ENCODE measurements at regions not wholly inside any gene's neighbourhood (a gene's known extent, or its start where the extent isn't known, plus 50 kb on each side); places are given as distances from the start of the nearest gene placed in this dataset.
"Not testable (repeated sequence)": the region's sequence is repeated elsewhere in the genome, so short reads cannot be mapped to it uniquely, and the experiment has no call there.

DNA sequence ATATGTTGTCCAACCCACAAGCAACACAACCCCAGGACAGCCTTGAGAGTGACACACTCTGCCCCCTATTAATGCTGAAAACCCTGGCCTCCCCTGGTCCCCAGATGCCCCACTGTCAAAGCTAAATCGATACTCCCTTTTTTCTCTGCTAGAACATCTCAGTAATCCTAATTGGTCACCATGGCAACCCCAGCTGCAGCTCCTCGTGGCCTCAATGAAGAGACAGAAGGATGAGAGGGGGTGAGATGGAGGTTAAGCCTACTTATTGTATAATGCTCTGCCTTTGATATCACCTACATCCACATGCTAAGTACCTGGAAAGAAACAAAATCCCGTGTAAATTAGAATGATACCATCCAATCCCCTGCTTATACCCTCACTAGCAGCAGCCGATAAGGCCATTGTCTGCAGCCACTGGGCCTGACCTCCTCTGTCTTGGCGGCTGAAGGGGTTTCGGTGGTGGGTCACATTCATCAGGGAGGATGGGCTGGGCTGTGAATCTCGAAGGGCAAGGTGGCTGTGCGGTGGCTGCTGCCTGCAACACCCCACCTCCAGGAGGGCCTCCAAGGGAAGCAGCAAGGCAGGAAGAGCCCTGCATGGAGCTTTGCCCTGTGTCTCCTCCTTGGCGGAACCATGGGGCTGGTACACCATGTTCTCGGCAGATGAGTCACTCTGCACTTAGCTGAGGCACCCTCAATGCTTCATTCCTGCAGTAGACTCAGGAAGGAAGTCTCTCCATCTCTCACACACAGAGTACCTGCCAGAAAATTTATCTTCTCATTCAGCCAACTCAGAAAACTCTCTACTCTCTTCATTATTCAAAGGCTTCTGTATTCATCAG lies 399.5 kb downstream of the BUD13 start:
- DNase-seq (ENCODE audit: low spot score), result no peak

DNA sequence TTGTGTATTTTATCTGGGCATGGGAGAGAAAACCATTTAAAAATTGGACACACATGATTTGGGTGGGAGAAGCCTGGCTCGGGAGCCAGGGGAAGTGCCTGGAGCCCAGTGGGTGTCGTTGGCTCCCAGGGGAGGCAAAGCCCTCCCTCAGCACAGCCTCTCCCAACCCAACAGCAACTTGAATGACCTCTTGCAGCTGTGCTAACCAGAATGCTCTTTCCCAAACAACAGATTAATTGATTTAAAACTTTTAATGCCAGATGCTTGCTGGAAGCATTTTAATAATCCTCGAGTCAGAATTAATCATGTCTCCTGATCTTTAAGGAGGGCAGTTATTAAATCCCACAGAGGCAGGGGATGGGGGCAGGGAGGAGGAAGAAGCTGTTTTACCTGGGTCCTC lies 401.6 kb downstream of the BUD13 start:
- no peak for DNase-seq (ENCODE audit: low spot score)

DNA sequence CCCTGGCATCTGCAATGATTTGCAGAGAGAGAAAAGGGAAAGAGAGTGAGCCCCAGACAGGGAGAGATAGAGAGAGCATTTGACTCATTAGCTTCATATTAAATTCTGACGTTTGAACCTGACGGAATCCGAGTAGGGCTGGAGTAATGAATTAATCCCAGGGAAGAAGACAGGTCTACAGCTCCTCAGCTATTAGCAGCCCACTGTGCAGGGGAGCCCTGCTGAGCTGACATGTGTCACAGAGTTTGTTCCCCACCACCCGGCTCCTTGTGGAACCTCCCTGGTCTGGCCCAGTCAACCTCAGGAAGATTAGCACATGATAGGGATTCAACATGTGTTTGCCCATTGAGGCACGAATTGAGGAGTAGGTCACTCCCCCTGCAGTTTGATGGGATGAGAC lies 404.0 kb downstream of the BUD13 start:
- no peak for DNase-seq (ENCODE audit: low spot score)

DNA sequence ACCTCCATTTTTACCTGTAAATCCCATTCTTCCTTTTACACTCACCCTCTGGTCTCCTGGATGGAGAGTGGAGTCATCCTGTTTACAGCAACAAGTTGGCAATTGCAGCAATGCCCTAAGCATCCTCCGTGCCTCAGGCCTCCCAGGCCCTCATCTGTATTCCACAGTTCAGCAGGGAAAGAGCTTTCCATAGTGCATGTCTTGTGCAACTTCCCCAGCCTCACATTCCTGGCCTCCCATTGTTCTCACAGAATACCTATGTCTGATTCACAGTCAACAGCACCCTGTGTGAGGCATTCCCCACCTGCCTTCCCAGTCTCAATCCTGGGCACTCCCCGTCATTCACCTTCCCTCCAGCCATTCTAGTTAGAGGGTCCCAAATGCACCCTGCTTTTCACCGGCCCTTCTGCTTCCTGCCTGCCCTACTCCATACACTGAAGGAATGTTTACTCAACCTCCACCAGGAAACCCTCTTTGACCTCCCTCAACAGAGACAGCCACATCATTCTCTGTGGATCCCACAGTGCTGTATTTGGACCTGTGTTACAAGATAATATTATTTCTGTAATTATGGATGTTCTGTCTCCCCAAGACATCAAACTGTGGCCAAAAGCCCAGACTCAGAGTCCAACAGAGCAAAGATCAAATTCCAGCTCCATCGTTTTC lies 405.7 kb downstream of the BUD13 start:
- DNase-seq (ENCODE audit: low spot score), result no peak

DNA sequence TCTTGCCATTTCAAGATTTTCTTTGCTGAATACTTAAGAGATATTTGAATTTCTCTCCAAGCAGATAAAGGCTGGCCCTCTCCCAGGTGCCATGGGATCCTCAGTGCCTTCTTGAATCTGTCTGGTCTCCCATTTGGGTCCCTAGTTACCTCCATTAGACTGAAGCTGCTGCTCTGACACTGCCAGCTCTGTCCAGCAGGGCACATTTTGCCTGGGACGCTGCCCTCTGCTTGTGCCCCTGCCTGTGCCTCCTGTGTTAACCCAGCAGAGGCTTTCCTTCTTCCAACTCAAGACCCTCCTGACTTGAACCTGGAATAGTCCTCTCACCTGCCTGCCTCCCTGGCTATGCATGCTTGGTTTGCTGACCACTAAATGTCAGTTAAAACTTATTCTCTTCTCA lies 406.3 kb downstream of the BUD13 start:
- DNase-seq (ENCODE audit: low spot score), result no peak

DNA sequence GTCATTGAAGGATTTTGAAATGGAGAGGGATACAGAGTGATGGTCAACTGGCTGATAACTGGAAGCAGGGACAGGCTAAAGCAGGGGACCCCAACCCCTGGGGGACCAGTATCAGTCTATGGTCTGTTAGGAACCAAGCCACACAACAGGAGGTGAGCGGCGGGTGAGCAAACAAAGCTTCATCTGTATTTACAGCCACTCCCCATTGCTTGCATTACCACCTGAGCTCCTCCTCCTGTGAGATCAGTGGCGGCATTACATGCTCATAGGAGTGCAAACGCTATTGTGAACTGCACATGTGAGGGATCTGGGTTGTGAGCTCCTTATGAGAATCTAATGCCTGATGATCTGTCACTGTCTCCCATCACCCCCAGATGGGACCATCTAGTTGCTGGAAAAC lies 407.9 kb downstream of the BUD13 start:
- DNase-seq (ENCODE audit: low spot score), result not testable (repeated sequence)

DNA sequence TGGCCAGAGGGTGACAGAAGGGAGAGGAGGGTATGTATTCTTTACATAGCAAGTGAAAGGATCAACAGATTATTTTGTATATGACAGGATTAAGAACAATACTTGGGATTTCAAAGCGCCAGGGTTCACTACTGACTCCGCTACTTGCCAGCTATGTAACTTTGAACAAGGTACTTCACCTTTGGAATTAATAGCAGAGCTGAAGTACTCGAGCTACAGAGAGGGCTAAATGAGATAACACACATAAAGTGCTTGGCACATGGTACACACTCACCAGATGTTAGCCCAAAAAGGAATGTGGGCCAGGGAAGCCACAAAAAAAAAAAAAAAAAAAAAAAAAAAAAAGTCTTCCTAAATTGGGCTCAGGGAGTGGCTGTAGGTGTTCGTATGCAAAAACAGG lies 408.4 kb downstream of the BUD13 start:
- DNase-seq (ENCODE audit: low spot score), result no peak

DNA sequence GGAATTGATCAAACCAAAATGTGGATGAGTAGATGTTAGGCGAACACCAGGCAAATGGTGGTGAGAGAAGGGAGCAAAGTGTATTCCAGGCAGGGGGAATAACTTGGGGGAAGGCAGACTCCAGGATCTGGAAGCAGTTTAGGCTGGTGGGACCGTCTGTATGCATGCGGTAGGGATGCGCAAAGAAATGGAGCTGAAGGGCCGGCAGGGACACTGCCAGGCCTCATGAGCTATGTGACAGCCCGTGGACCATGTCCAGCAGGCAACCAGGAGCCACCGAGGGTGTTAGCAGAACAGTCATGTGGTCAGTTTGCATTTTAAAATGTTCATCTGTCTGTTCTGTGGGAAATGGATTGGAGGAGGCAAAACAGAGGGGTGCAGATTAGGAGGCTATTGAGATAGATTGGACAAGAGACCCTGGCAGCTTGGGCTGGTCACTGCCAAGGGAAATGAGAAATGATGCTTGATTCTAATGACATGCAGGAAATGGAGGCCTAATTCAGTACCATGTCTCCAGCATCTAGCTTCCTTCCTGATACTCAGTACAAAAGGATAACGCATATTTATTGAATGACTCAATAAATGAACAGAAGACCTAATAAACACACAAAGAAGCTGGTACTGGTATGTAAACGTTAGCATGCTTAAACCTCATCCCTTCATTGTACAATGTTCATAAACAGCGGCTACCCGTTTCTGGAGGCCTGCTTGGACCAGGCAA lies 412.4 kb downstream of the BUD13 start:
- no peak for DNase-seq (ENCODE audit: low spot score)

DNA sequence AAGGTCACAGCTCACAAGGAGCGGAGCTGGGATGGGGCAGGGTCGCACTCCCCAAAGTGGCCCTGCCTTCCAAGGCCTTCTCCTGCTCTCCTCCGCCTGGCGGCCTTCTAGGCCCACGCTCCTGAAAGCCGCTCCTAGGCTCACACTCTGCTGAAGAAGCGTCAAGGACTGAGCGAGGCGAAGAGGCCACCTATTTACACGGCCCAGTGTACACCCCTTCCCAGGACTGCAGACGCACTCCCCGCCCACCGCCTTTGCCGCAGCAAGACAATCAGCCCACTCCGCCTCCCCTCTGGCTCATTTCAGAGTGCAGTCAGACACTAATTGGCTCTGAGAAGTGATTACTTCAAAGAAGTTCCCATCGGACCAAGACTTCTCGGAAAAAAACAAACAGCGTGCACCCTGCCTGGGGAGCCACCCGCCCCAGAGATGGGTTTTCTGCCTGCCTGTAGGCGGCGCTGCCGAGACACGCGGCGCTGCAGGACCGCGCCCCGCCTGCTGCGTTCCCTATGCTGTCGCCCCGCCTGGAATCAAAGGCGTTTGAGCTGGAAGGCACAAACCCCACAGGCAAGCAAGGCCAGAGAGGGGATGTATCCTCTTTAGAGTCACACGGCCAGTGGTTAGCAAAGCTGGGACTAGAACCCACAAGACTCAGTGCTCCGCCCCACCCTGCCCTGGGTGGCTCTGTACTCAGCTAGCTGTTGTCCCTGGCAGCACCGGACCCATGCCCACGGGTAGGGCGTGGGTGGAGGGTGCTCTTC lies 414.8 kb downstream of the BUD13 start:
- DNase-seq (ENCODE audit: low spot score), result no peak

DNA sequence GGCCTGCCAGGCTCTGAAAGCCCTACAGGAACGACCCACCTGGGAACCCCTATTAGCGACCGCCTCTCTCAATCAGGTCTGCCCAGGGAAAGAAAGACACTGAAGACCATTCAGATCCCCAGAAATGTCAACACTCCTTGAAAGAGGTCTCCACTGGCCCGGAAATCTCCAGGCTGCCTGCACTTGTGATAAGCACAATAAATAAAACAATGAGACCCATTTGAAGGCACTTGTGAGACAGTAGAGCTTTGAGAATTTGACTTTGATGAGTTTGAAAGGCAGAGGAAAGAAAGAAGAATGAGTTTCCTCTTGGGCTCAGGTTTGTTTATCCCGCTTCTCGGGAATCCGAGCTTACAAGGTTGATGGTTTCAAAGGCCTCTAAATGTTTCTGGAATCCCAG lies 416.3 kb downstream of the BUD13 start:
- DNase-seq (ENCODE audit: low spot score), result no peak

DNA sequence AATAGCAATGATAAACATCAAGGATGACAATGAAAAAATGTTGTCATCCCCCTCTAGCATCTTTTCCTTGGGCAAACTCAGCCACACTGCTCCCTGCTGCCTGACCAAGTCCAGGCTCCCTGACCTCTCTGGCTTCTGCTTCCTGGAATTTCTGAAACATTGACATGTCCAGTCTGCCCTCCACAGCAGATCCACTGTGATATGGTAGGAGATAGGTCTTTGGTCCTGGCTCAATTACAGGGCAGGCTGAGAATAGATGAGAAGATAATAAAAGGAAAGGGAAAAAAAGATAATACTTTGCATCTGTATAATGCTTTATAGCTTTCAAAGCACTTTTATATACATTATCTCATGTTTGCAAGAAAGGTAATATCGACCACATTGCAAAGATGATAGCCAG lies 417.7 kb downstream of the BUD13 start:
- no peak for DNase-seq (ENCODE audit: low spot score)

DNA sequence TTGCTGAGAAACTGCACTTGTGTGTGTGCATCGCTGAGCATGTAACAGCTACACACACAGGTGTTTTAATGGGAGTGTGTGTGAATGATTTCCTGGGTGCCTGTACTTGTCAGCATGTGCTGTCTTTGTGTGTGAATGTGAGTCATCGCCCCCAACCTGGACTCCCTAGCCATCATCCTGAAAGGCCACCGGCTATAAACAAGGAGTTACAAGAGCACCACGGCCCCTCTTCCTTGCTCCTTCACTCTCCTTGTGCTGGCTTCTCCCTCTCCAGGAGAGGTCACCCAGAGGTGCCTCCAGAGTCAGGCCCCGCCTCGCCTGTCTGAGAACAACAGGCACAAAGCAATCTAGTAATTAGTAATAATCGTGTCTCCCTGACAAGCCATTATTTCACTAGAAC lies 419.2 kb downstream of the BUD13 start:
- DNase-seq (ENCODE audit: low spot score), result no peak

DNA sequence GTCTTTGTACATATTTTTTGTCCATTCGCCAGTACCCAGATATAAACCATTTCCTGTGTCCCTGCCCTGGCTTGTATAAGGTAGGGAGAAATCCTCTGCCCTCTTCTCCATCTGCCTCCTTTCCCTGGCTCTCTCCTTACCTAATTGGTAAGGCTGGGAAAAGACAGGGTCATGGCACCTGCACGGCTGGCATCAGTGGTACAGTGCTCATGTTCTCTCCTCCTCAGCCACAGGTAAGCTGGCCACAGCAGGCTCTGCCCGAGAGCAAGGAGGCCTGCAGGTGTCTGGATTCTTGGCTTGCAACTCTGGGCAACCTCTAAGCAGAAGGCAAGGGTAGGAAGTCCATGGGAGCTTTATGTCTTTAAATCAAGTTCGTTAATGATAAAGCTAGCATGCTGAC lies 419.9 kb downstream of the BUD13 start:
- no peak for DNase-seq (ENCODE audit: low spot score)

DNA sequence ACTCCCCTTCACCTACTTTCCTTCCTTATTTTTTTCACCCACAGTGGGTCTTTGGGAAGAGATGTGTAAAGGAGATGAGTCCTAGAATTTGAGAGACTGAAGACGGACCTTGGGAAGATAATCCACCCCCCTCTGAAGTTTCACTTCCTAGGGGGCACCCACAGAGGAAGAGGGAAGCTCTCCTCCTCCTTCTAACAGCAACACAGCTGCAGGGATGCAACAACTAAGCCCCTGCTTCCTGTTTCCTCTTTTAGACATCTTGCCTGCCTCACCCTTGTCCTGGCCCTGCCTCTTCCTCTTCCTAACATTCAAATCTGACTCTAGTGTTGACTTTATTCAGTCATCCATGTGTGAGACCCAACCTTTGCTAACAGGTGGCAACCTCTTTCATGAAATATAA lies 424.6 kb downstream of the BUD13 start:
- peak; percentile 36 for DNase-seq (ENCODE audit: low spot score)

DNA sequence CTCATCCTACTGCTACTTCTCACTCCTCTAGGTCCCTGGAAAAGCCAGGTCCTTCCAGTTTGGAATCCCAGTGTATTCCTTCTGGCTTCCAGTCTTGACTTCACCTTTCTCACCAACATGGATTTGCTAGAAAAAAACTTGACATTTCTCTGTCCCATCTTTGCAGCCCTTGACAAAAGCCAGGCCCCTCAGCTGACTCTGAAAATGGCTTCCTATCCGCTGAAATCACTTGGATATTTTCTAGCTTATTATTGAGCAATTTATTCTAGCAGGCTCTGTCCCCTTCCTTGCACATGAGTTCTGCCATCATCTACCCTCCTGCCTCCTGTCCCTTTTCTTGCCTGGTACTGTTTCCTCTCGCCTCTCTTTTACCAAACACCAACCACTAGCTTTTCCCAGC lies 427.2 kb downstream of the BUD13 start:
- DNase-seq (ENCODE audit: low spot score), result no peak

DNA sequence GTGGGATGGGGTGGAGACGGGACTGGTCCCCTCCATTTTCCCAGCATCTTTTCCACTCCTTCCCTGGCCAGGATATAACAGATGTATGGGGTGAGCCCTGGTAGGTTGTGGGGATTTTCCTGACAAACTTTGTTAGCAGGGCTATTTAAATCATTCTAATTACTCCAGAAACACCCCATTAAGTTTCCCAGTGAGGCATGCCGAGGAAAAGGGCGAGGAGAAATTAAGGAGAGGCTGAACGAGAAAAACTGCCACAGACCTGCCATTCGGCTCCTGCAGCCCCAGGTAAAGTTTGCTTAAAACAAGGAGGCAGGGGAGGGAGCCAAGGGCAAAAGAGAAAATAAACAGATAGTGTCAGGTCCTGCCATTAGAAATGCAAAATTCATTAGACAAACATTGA lies 428.2 kb downstream of the BUD13 start:
- DNase-seq (ENCODE audit: low spot score), result no peak

DNA sequence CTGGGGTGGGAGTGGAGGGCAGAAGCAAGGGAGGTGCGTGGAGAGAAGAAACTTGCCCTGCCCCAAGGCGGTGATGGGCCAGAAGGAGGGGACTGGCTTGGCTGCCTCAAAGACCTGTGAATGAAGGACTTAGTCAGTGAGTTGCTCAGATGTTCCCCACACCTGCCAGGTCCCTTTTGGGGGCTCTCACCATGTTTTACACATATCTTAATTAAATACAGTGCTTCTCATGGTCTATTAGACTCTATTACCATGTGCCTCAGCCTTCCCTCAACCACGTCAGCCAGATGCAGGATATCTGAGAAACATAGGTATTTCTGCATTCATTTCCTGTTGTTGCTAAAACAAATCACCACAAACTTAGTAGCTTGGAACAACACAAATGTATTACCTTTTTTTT lies 429.5 kb downstream of the BUD13 start:
- peak; percentile 4 for DNase-seq (ENCODE audit: low spot score)

DNA sequence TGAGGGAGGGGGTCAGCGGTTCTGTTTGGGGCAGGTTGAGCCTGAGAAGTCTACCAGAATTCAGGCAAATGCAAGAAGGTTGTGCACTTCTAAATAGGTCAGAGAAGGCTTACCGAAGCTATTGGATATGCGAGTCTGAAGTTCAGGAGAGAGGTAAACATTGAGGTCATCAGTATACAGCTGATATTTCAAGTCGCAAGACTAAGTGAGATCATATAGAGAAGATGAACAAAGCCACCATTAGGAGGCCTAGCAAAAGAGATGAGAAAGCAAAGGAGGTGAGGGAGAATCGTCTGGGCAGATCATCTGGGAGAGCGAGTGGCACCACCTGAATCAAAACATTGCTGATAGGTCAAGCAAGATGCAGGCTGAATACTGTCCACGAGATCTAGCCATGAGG lies 430.6 kb downstream of the BUD13 start:
- no peak for DNase-seq (ENCODE audit: low spot score)

DNA sequence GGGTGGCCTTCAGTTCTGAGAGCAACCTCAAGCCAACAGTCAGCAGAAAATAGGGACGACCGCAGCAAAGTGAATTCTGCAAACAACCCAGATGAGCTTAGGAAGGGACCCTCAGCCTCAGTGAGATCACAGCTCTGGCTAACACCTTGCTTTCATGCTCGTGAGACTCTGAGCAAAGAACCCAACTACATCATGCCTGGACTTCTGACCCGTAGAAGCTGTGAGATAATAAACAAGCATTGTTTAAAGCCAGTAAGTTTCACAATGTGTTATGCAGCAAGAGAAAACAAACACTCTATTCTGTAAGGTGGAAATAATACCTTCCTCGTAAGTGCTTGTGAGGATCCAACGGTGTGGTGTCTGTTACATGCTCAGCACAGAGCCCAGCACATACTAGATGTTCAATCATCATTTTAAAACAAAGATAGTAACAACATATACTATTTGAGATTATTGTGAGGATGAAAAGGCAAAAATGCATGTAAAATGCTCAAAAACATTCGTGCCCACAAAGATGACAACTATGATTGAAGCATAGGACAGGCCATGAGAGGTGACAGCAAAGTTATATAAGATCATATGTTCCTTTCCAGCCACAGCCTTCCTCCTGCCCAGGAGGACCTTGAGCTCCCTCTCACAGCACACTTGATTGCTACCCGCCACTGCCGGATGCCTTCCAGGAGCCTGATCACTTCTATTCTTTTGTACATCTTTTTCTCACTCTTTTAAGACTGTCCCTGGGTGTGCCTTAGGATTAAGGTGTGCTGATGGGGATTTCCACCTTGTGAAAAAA lies 433.3 kb downstream of the BUD13 start:
- no peak for DNase-seq (ENCODE audit: low spot score)

DNA sequence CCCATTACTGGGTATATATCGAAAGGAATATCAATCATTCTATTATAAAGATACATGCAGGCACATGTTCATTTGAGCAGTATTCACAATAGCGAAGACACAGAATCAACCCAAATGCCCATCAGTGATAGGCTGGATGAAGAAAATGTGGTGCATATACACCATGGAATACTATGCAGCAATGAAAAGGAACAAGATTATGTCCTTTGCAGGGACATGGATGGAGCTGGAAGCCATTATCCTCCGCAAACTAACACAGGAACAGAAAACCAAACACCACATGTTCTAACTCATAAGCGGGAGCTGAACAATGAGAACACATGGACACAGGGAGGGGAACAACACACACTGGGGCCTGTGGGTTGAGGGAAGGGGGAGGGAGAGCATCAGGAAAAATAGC lies 434.3 kb downstream of the BUD13 start:
- not testable (repeated sequence) for DNase-seq (ENCODE audit: low spot score)

DNA sequence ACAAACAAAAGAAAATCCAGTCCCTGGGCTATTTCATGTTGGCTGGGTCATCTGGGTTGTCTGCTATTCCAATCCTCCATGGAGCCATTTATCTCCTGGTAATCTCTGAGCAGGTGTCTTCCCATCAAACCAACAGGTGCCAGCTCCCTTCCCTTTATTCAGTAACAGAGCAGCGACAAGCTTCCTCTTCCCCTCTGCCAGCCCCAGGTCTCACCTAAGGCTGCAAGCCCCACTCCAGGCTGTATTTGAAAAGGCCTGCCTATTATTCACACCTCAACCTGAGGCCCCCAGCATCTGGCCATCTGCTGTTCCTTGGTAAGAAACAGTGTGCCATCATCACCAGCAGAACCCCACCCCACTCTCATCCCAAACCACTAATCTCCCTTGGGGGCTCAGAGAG lies 436.2 kb downstream of the BUD13 start:
- no peak for DNase-seq (ENCODE audit: low spot score)

DNA sequence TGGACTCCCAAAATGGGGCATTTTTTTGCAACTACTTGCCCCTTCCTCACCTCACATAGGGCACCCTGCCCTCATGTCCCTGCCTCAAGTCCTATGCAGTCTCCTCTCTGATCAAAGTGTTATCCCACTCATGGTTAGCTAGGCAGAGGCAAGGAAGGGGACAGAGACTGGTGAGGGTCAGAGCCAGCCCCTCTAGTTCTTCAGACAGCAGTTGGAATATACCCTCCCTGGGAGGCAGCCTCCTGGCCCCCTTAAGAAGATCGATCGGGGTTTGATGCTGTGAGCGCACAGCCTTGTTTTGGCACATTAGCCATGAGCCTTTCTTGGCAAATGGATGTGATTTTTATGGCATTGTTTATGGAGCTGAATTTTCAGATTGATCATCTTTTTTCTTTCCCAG lies 436.9 kb downstream of the BUD13 start:
- no peak for DNase-seq (ENCODE audit: low spot score)

Measured in NAMALWA (cell line).